Lung (tissue), 11 donors: ENCODE measurements at regions not wholly inside any gene's neighbourhood (a gene's known extent, or its start where the extent isn't known, plus 50 kb on each side); places are given as distances from the start of the nearest gene placed in this dataset.

Source experiments
- ATAC-seq: fragments of 200-7000 bp; cut with Tn5 transposase; one replicate; pipeline ENCODE4 v1.9.1; 2020; ENCODE audit warnings: moderate number of reproducible peaks; ENCODE audit not compliant: insufficient read depth, low FRiP score
- DNase-seq, 3 donors: peaks; one replicate each; pipeline ENCODE4 v3.0.0-alpha.2; 2013 to 2017
- H3K27ac ChIP-seq, 2 donors: one replicate each; pipeline ENCODE4 v1.5.1; 2013; ENCODE audit warnings: mild to moderate bottlenecking in 2 of 2, moderate library complexity in 2 of 2, control low read depth in 1 of 2, inconsistent platforms in 1 of 2, low read depth in 1 of 2, low read length in 1 of 2
- H3K27me3 ChIP-seq, 3 donors: one replicate each; pipeline ENCODE4 v1.5.1; 2013; ENCODE audit warnings: low read length in 2 of 3; ENCODE audit not compliant: control insufficient read depth in 3 of 3, insufficient read depth in 3 of 3
- H3K36me3 ChIP-seq, 4 donors: one replicate each; pipeline ENCODE4 v1.5.1; 2013; ENCODE audit warnings: low read length in 4 of 4, mild to moderate bottlenecking in 1 of 4, moderate library complexity in 1 of 4; ENCODE audit not compliant: control insufficient read depth in 4 of 4, insufficient read depth in 4 of 4
- H3K4me1 ChIP-seq, 5 donors: one replicate each; pipeline ENCODE4 v1.5.1; 2013; ENCODE audit warnings: low read length in 5 of 5, mild to moderate bottlenecking in 2 of 5, moderate library complexity in 1 of 5; ENCODE audit not compliant: control insufficient read depth in 5 of 5, insufficient read depth in 5 of 5
- H3K4me3 ChIP-seq: one replicate; pipeline ENCODE4 v1.5.1; 2013; ENCODE audit warnings: mild to moderate bottlenecking, control low read depth, moderate library complexity
- H3K9ac ChIP-seq, 2 donors: one replicate each; pipeline ENCODE4 v1.5.1; 2013; ENCODE audit warnings: low read length in 2 of 2, control low read depth in 1 of 2; ENCODE audit not compliant: insufficient read depth in 1 of 2
- H3K9me3 ChIP-seq, 4 donors: one replicate each; pipeline ENCODE4 v1.5.1; 2013; ENCODE audit warnings: low read length in 3 of 4, mild to moderate bottlenecking in 1 of 4, moderate library complexity in 1 of 4; ENCODE audit not compliant: control insufficient read depth in 4 of 4, insufficient read depth in 3 of 4
- CTCF ChIP-seq: IDR thresholded peaks from 2 replicates; pipeline ENCODE4 v1.5.1; 2012; ENCODE audit warnings: mild to moderate bottlenecking; ENCODE audit errors: control extremely low read depth, extremely low read depth
- WGBS, 2 donors: extraction: QIAGEN DNeasy Blood & Tissue Kit; methylation state at CpG; one replicate each; pipeline ENCODE4 v1.1.7; 2013; 5-methylcytosine and 5-hydroxymethylcytosine counted together
- donor health status: control.
- donor health status: control.
- donor health status: Bipolar disorder and iron deficiency.
- donor health status: healthy.
- donor health status: DM: yes; HTN: yes; CAD: no.

- Histone ChIP-seq H3K27me3 (no peaks in the 10 kb centered on the region), H3K36me3 (no peaks in the 10 kb centered on the region), H3K4me1 (peaks cover 1 to 6% (median 2%) of the 10 kb centered on the region in 5 donors), H3K9ac (no peak overlapping the region), H3K27ac (no peak overlapping the region), H3K4me3 (no peak overlapping the region), H3K9me3 (no peaks in the 10 kb centered on the region)
- TF ChIP-seq CTCF: no peak
- ATAC-seq (no peak), DNase-seq (no peak)
- 49 to 64% methylated on average over 5 of the region's 5 CpGs for WGBS, 2 donors
Observed at GRCh38 chr3:124552224-124552623, 178.0 kb upstream of the UMPS start.

- Histone ChIP-seq H3K27ac (no peak overlapping the region), H3K4me3 (no peak overlapping the region), H3K27me3 (no peaks in the 10 kb centered on the region), H3K36me3 (no peaks in the 10 kb centered on the region), H3K9me3 (no peaks in the 10 kb centered on the region), H3K4me1 (peaks cover 5 to 12% (median 10%) of the 10 kb centered on the region in 5 donors), H3K9ac (no peak overlapping the region)
- WGBS, 2 donors: 67 to 70% methylated on average over 3 of the region's 3 CpGs
- DNase-seq (no peak), ATAC-seq (no peak)
- TF ChIP-seq CTCF: no peak
Observed at GRCh38 chr3:124553178-124553577, 177.1 kb upstream of the UMPS start.

GRCh38 chr3:124556636-124557035 lies 173.6 kb upstream of the UMPS start:
- Histone ChIP-seq H3K36me3 (no peaks in the 10 kb centered on the region), H3K4me1 (peaks cover 7 to 33% (median 22%) of the 10 kb centered on the region in 5 donors), H3K4me3 (no peak overlapping the region), H3K9ac (no peak overlapping the region), H3K27me3 (no peaks in the 10 kb centered on the region), H3K27ac (no peak overlapping the region), H3K9me3 (no peaks in the 10 kb centered on the region)
- whole genome bisulfite sequencing, 2 donors: 57 to 71% methylated on average over 2 of the region's 2 CpGs
- ATAC-seq: no peak
- no peak for DNase-seq
- TF ChIP-seq CTCF: no peak
